ENCODE measurements at regions not wholly inside any gene's neighbourhood (a gene's known extent, or its start where the extent isn't known, plus 50 kb on each side); places are given as distances from the start of the nearest gene placed in this dataset.

- TF ChIP-seq TSHZ1 (CRISPR knock-in tag; IDR thresholded peaks at IDR 0.05) (no peak), ZBTB43 (CRISPR knock-in tag; IDR thresholded peaks at IDR 0.05) (no peak), PREB (CRISPR knock-in tag; IDR thresholded peaks at IDR 0.05) (no peak), REST (IDR thresholded peaks at IDR 0.05; ENCODE audit: borderline replicate concordance) (no peak), REST (CRISPR knock-in tag; IDR thresholded peaks at IDR 0.05; ENCODE audit: low read depth) (no peak), GABPA (tag; conservative IDR thresholded peaks at IDR 0.05; ENCODE audit: low read depth) (no peak), RCOR1 (IDR thresholded peaks at IDR 0.05; ENCODE audit: borderline replicate concordance in 1 of 2, low read depth in 2 of 2, low read length in 2 of 2) (no peak)
Measured at GRCh38 chrX:110511238-110511637, 152.6 kb downstream of the RTL9 start.
